Muscle of back (tissue), 3 donors: ENCODE measurements at regions not wholly inside any gene's neighbourhood (a gene's known extent, or its start where the extent isn't known, plus 50 kb on each side); places are given as distances from the start of the nearest gene placed in this dataset.

Experiments
- DNase-seq, 3 donors: peaks; one replicate each; pipeline versions ENCODE4 v3.0.0 to v3.0.0-alpha.2; 2013

DNA sequence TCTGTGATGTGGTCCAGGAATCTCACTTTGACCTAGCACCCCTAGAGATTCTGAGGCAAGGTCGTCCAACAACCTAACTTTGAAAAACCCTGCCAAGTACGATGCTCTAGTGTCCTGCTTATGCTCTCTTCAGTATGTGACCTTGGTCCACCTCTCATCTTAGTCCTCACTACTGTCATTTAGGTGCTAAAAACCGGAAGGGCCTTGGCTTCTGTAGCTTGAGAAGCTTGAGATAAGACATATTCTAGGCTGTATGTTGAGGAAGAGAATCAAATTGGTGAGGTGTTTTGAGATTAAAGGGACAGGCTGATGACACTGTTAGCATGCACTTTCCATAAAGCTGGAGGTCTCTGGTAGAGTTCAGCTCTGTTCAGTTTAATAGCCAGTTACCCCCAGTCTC is 57.0 kb upstream of the MTPN start:
- DNase-seq: no peak

DNA sequence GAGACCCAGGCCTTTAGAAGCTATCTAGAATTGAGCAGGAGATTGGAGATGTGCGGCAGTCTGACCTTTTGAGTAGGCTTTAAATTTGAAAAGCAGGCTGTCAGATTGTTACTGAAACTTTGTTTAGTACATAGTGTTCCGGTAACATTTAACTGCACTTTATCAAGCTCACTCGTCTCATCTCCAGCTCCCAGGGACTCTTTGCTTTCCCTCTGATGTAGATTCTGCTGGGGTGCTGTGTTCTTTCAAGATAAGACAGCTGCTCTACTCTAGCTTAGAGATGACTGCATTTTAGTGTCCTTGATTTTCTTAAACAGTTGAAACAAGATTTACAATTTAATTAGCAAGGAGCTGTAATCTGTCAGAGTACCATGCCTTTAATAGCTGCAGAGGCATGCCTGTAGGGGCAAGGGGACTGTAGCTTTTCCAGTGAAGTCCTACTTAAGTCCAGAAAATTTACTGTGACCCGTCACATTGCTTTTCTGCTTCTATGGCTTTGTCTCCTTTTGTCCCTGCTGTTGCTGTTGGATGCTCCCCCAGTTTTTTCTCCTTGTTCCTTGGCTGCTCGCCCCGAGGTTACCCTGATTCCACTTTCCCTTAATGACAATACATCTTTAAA is 56.4 kb upstream of the MTPN start:
- DNase-seq: no peak

DNA sequence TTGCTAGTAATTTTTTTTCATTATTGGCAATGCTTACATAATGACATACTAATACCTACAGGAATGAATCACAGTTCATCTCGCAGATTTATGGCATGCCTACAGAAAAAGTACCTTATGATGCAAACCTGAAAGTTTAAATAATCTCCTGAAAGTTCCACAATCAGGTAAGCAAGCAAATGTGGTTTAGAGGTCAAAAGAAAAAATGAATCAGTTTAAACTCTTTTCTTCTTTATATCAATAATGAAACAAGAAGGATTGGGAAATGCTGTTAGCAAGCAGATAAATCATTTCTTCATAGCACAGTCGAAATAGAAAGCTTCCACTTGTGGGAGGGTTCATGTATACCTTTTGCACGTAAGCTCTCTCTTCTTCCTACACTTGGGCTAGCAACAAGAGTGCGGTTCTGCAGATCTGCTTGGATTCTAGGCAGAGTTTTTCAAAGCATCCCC is 53.7 kb upstream of the MTPN start:
- DNase-seq: no peak

DNA sequence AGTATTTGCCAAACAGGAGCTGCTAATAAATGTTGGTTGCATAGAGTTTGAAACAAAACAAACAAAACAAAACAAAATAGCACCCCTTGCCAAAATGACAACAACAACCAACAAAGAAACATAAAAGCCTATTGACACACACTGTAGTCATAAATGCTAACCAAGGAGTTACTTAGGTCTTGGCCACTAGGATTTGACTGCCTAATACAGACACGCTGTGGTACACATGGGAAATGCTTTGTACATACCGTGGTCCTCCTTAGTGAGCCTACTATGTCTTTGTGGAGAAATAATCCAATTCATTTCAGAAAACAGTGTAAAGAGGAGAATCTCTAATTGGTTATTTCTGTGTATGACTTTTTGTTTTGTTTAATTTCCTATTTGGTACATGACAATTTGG is 53.2 kb upstream of the MTPN start:
- DNase-seq: no peak

DNA sequence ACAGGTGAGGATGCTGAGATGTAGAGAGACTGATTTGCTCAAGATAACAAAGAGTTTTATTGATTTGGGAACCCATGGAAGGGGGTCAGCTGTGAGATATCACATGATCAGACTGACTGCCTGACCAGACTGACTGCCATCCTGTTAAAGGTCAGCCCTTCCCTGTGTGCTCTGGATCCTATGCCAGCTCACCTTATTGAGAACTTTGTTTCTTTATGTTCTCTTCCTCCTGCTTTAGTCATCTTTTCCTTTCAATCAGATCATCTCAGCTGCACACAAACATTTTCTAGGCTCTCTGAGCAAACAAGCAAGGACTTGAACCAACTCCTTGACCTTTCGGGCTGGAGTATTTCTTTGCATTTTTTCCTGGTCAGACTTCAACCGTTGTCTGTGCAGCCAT is 50.0 kb upstream of the MTPN start:
- no peak for DNase-seq
